HUES6 (cell line): ENCODE measurements at regions not wholly inside any gene's neighbourhood (a gene's known extent, or its start where the extent isn't known, plus 50 kb on each side); places are given as distances from the start of the nearest gene placed in this dataset.

Experiments used
- H3K27ac ChIP-seq: 2 replicates; pipeline ENCODE4 v1.7.0; 2013; ENCODE audit warnings: low read depth, mild to moderate bottlenecking, low read length, inconsistent platforms
- H3K27me3 ChIP-seq: 2 replicates; pipeline ENCODE4 v1.6.1; 2013; ENCODE audit warnings: low read length; ENCODE audit not compliant: control insufficient read depth, insufficient read depth
- H3K36me3 ChIP-seq: 2 replicates; pipeline ENCODE4 v1.6.1; 2013; ENCODE audit warnings: low read length; ENCODE audit not compliant: control insufficient read depth, insufficient read depth
- H3K4me1 ChIP-seq: 2 replicates; pipeline ENCODE4 v1.6.1; 2013; ENCODE audit warnings: low read length; ENCODE audit not compliant: control insufficient read depth, insufficient read depth
- H3K4me3 ChIP-seq: 2 replicates; pipeline ENCODE4 v1.5.1; 2013; ENCODE audit warnings: low read depth, low read length
- H3K9ac ChIP-seq: one replicate; pipeline ENCODE4 v1.6.1; 2013; ENCODE audit warnings: mild to moderate bottlenecking, low read length
- H3K9me3 ChIP-seq: 2 replicates; pipeline ENCODE4 v1.6.1; 2013; ENCODE audit warnings: low read depth, low read length; ENCODE audit not compliant: control insufficient read depth, insufficient read depth

DNA sequence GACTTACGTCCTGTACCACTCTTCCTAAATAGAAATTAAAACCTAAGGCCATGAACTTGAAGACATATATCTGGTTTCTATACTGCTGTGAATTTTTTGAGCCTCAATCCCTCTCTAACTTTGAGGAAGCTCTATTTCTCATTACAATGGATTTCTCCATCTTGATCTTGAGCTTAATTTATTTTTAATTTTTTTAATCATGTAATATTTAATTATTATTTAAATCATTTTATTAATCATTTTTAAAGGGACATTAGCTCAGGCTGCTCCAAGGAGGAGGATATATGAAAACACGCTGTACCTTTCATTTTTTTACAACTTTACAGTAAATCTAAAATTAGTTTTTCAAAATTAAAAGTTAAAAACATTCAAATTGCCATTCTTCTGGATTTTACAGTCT, 540.5 kb downstream of the SATB2 start:
- H3K4me1 ChIP-seq: no peaks in the 10 kb centered on the region
- H3K36me3 ChIP-seq: no peaks in the 10 kb centered on the region
- H3K27ac ChIP-seq: no peak overlapping the region
- no peak overlapping the region for H3K9ac ChIP-seq
- no peak overlapping the region for H3K4me3 ChIP-seq
- H3K9me3 ChIP-seq: 0 out of 2 replicates have a peak, but pooled peaks cover 5% of the 10 kb centered on the region
- no peaks in the 10 kb centered on the region for H3K27me3 ChIP-seq

DNA sequence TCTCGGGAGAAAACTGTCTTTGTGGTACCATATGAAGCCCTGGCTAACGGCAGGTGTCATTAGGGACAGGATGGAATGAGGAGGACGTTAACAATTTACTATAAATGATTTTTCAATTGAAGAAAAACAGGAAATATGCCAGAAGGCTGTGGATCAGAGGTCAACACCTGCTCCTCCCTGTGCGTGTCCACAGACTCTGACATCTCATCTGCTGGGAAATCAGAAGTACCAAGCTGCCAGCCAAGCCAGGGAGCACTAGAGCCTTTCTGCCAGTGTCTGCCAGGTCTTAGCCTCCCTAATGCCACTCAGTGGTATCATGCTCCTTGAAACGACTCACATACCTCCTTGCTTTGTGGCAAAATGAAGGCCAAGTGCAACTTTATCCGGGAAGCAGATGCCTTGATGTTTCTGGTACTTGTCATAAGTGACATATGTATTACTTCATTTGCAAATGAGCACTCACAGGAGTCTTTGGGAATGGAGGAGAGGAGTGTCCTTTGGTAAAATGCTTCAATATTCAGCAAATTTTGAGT, 541.1 kb downstream of the SATB2 start:
- no peaks in the 10 kb centered on the region for H3K4me1 ChIP-seq
- H3K27me3 ChIP-seq: no peaks in the 10 kb centered on the region
- H3K4me3 ChIP-seq: no peak overlapping the region

DNA sequence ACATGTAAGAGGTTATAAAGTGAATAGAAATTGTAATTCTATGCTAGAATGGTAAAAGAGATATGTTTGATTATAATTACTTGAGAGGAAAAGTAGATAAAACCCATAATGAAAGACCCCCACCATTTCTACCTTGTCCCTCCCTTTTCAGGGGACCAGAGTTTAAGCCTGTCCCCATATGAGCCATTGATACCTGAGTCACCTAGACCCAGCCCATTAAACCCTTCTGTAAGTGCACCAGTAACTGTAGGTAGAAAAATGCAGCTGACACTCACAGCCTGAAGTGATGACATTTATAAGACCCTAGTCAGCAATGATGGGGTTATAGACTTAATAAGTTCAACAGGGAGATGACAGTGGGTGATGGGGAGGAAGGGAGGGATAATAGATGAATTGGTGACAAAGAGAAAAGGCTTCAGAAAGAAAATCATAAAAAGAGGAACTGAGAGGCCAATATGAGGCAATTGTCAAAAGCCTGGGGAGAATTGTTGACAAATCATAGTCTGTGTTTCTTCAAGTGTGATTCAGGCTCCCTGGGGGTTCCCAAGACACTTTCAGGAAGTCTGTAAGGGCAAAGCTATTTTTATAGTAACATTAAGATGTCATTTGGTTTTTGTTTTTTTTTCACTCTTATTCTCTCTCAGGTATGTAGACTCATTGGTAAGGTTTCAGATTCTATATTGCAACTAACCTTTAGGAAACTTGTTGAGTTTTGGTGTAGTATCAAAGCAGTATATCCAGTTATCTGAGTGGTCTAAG, 544.2 kb downstream of the SATB2 start:
- Histone ChIP-seq H3K36me3 (no peaks in the 10 kb centered on the region), H3K4me1 (no peaks in the 10 kb centered on the region), H3K9ac (no peak overlapping the region), H3K27me3 (no peaks in the 10 kb centered on the region), H3K9me3 (0 out of 2 replicates have a peak, but pooled peaks cover 5% of the 10 kb centered on the region), H3K4me3 (no peak overlapping the region), H3K27ac (no peak overlapping the region)

More for the DNA sequence above, 541.1 kb downstream of the SATB2 start:
- H3K9ac ChIP-seq: no peak overlapping the region
- H3K9me3 ChIP-seq: 0 out of 2 replicates have a peak, but pooled peaks cover 5% of the 10 kb centered on the region
- H3K36me3 ChIP-seq: no peaks in the 10 kb centered on the region
- H3K27ac ChIP-seq: no peak overlapping the region

DNA sequence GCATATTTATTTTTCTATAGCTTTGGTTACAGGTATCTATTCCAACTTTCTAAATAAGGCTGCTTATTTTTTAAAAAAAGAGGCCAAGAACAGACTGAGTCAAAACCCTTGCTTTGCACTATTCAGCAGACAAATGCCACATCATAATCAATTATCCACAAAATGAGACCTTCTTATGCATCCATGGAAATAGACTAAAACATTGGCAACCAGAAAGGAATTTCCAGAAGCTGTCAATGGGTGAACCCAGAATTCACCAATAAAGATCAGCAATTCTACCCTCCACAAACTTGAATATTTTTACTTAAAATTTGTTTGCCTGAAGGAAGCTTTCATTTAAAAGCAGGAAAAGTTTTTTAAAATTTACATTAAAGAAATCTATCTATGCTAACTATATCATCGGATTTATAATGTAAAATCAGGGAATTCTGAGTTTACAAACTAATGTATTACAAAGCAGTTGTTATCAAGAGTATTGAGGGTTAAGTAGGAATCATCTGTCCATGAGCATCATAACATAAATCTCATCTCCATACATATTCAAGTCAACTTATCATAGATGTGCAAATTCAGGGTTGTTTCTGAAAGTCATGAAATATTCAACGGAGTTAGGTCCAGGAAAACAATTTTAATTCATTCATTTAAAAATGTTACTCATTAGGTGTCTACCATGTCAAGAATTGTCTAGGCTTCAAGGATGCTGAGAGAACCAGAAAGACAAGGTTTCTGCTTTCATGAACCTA, 548.0 kb downstream of the SATB2 start:
- Histone ChIP-seq H3K9me3 (0 out of 2 replicates have a peak, but pooled peaks cover 5% of the 10 kb centered on the region), H3K36me3 (no peaks in the 10 kb centered on the region), H3K27me3 (no peaks in the 10 kb centered on the region), H3K9ac (no peak overlapping the region), H3K4me3 (no peak overlapping the region), H3K27ac (no peak overlapping the region), H3K4me1 (no peaks in the 10 kb centered on the region)

- no peaks in the 10 kb centered on the region for H3K36me3 ChIP-seq
- no peak overlapping the region for H3K9ac ChIP-seq
- no peaks in the 10 kb centered on the region for H3K4me1 ChIP-seq
- H3K9me3 ChIP-seq: no peaks in the 10 kb centered on the region
- H3K4me3 ChIP-seq: no peak overlapping the region
- H3K27ac ChIP-seq: no peak overlapping the region
- no peaks in the 10 kb centered on the region for H3K27me3 ChIP-seq
Observed at GRCh38 chr2:198905881-198906612, 551.7 kb downstream of the SATB2 start.

- Histone ChIP-seq H3K27ac (no peak overlapping the region), H3K9me3 (no peaks in the 10 kb centered on the region), H3K27me3 (no peaks in the 10 kb centered on the region), H3K4me1 (no peaks in the 10 kb centered on the region), H3K36me3 (no peaks in the 10 kb centered on the region), H3K4me3 (no peak overlapping the region), H3K9ac (no peak overlapping the region)
Observed at GRCh38 chr2:198901894-198902293, 555.8 kb downstream of the SATB2 start.

DNA sequence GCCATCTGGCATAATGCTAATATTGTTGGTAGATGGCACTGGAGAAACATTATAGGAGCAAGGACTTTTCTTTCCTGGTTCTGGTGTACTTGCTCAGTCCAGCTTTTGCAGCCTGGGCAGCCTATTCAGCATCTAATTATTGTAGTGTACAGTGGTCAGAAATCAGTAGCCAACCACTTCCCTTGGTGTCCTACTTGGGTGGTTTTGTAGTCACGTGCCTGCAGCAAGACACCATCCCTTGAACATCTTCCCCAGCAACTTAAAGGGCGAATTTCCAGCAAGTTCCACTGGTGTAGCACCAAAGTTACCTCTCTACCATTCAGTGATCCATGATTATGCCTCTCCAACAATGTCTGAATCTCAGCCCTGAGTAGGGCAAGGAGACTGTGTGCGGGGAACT, 557.6 kb downstream of the SATB2 start:
- no peaks in the 10 kb centered on the region for H3K9me3 ChIP-seq
- H3K27me3 ChIP-seq: no peaks in the 10 kb centered on the region
- no peak overlapping the region for H3K27ac ChIP-seq
- H3K9ac ChIP-seq: no peak overlapping the region
- no peaks in the 10 kb centered on the region for H3K4me1 ChIP-seq
- no peak overlapping the region for H3K4me3 ChIP-seq
- H3K36me3 ChIP-seq: no peaks in the 10 kb centered on the region

DNA sequence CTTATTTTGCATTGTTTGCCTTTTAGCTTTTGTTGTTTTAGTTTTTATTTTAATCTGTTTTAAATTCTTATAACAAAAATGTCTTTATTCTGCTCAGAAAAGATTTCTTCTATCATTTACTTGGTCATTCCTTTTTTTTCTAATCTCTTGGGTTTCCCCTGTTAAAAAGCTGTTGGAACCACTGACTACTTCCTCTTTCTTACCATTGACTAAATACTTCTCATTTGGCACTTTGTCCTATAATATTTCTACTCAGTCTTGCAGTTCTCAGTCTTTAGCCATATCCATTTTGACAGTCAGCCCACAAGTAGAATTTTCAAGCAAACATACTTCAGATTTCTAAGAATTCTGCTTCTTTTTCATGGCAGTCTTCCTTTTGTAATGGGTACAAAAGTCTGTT, 567.2 kb downstream of the SATB2 start:
- Histone ChIP-seq H3K4me3 (no peak overlapping the region), H3K27ac (no peak overlapping the region), H3K9me3 (no peaks in the 10 kb centered on the region), H3K27me3 (no peaks in the 10 kb centered on the region), H3K9ac (no peak overlapping the region), H3K36me3 (no peaks in the 10 kb centered on the region), H3K4me1 (no peaks in the 10 kb centered on the region)

DNA sequence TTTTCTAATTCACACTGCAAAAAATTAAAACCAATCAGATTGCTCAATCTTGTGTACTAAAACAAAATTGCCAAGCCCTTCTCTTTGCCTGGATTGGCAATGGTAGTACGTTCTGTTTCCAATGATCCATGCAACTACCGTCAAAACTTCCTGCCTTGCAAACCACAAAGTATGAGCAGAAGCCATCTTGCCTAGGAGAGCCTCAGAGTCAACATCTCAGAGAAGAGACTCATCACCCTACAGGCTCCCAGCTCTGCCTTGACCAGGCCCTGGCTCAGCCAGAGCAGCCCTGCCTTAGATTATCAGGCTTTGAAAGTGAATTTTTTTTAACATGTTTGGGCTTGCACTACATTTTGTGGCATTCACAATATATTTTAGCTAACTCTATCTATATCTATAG, 574.1 kb downstream of the SATB2 start:
- Histone ChIP-seq H3K4me1 (no peaks in the 10 kb centered on the region), H3K27ac (no peak overlapping the region), H3K27me3 (no peaks in the 10 kb centered on the region), H3K9ac (no peak overlapping the region), H3K4me3 (no peak overlapping the region), H3K9me3 (no peaks in the 10 kb centered on the region), H3K36me3 (no peaks in the 10 kb centered on the region)

GRCh38 chr2:198880986-198881385, 576.8 kb downstream of the SATB2 start:
- Histone ChIP-seq H3K9ac (no peak overlapping the region), H3K27me3 (no peaks in the 10 kb centered on the region), H3K4me3 (no peak overlapping the region), H3K36me3 (no peaks in the 10 kb centered on the region), H3K4me1 (no peaks in the 10 kb centered on the region), H3K27ac (no peak overlapping the region), H3K9me3 (no peaks in the 10 kb centered on the region)
